ENCODE measurements at regions not wholly inside any gene's neighbourhood (a gene's known extent, or its start where the extent isn't known, plus 50 kb on each side); places are given as distances from the start of the nearest gene placed in this dataset.

- TF ChIP-seq POLR2AphosphoS5 (IDR thresholded peaks at IDR 0.05; ENCODE audit: low read depth, low read length) (no peak), POLR2A (IDR thresholded peaks at IDR 0.05; ENCODE audit: low read depth, low read length) (no peak), SPI1 (IDR thresholded peaks at IDR 0.05; ENCODE audit: low read depth, low read length) (no peak), TAF1 (IDR thresholded peaks at IDR 0.05; ENCODE audit: low read depth, low read length) (no peak), PAX5 (IDR thresholded peaks at IDR 0.05; ENCODE audit: insufficient read depth, low read length, severe bottlenecking) (no peak), POU2F2 (IDR thresholded peaks at IDR 0.05; ENCODE audit: low read depth, low read length) (no peak)
Observed at GRCh38 chr14:96622926-96623325, 120.7 kb downstream of the PAPOLA start.

Data from GM12891 (cell line).